IMR-90 (cell line): ENCODE measurements at regions not wholly inside any gene's neighbourhood (a gene's known extent, or its start where the extent isn't known, plus 50 kb on each side); places are given as distances from the start of the nearest gene placed in this dataset.

Source experiments
- ATAC-seq: fragments of 200-7000 bp; cut with Tn5 transposase; 2 replicates; pipeline ENCODE4 v1.9.1; 2020; ENCODE audit warnings: low read depth, mild to moderate bottlenecking, moderate library complexity
- BruUV-seq: library from RNA; stranded (reverse); fragments of 400-500 nt; replicated peaks from 2 replicates; lab custom pipeline; 2021; lab: Mats Ljungman, UMichigan
- CTCF ChIA-PET: fragments of 300-600 bp; formaldehyde crosslinking; extraction: SDS; loops from one replicate; lab custom pipeline; 2021; ENCODE audit warnings: antibody characterized with exemption; lab: Yijun Ruan, JAX
- POLR2A ChIA-PET: fragments of 300-600 bp; sonication (Branson Sonifier 250); formaldehyde crosslinking; loops from one replicate; lab custom pipeline; 2022; ENCODE audit warnings: antibody characterized with exemption; ENCODE audit not compliant: unreplicated experiment; lab: Charles Lee
- DNase-seq: peaks from one replicate; pipeline ENCODE4 v3.0.0; 2013
- H2AFZ ChIP-seq: replicated peaks from 2 replicates; pipeline ENCODE3; 2013; ENCODE audit warnings: low read length, mild to moderate bottlenecking; ENCODE audit not compliant: poor library complexity
- H2AK5ac ChIP-seq: 2 replicates; pipeline ENCODE4 v1.6.1; 2013; ENCODE audit warnings: low read depth, low read length, inconsistent platforms
- H2AK9ac ChIP-seq: replicated peaks from 2 replicates; pipeline ENCODE3; 2013; ENCODE audit warnings: mild to moderate bottlenecking, low read depth, low read length, moderate library complexity; ENCODE audit not compliant: poor library complexity
- H2BK120ac ChIP-seq: 2 replicates; pipeline ENCODE4 v1.6.1; 2013; ENCODE audit warnings: low read depth, low read length, inconsistent platforms
- H2BK15ac ChIP-seq: 3 replicates; pipeline ENCODE4 v1.6.1; 2013; ENCODE audit warnings: low read depth, low read length, inconsistent platforms
- H2BK20ac ChIP-seq: 2 replicates; pipeline ENCODE4 v1.6.1; 2013; ENCODE audit warnings: low read depth, mild to moderate bottlenecking, inconsistent platforms, low read length, moderate library complexity
- H2BK5ac ChIP-seq: 2 replicates; pipeline ENCODE4 v1.6.1; 2013; ENCODE audit warnings: mild to moderate bottlenecking, low read depth, low read length, inconsistent platforms; ENCODE audit not compliant: poor library complexity, severe bottlenecking
- H3K14ac ChIP-seq: replicated peaks from 2 replicates; pipeline ENCODE4 v1.6.1; 2013; ENCODE audit warnings: low read depth, low read length, inconsistent platforms
- H3K18ac ChIP-seq: 2 replicates; pipeline ENCODE4 v1.6.1; 2013; ENCODE audit warnings: low read depth, low read length, control low read depth
- H3K23ac ChIP-seq: 2 replicates; pipeline ENCODE4 v1.6.1; 2013; ENCODE audit warnings: low read depth, low read length, inconsistent platforms
- H3K27ac ChIP-seq: 2 replicates; pipeline ENCODE4 v1.5.1; 2013; ENCODE audit warnings: mild to moderate bottlenecking, control low read depth, low read length; ENCODE audit not compliant: insufficient read depth
- H3K27me3 ChIP-seq: 2 replicates; pipeline ENCODE4 v1.6.1; 2013; ENCODE audit warnings: low read length; ENCODE audit not compliant: control insufficient read depth, insufficient read depth
- H3K36me3 ChIP-seq: 2 replicates; pipeline ENCODE4 v1.6.1; 2013; ENCODE audit warnings: low read length, mixed read lengths; ENCODE audit not compliant: control insufficient read depth, insufficient read depth
- H3K4ac ChIP-seq: 2 replicates; pipeline ENCODE4 v1.6.1; 2013; ENCODE audit warnings: low read depth, low read length, inconsistent platforms
- H3K4me1 ChIP-seq: 2 replicates; pipeline ENCODE4 v1.6.1; 2013; ENCODE audit warnings: low read length, mixed read lengths; ENCODE audit not compliant: control insufficient read depth, insufficient read depth
- H3K4me2 ChIP-seq: 2 replicates; pipeline ENCODE4 v1.6.1; 2013; ENCODE audit warnings: low read depth, mild to moderate bottlenecking, control low read depth, low read length, moderate library complexity
- H3K4me3 ChIP-seq: 2 replicates; pipeline ENCODE4 v1.5.1; 2013; ENCODE audit warnings: low read depth, mild to moderate bottlenecking, control low read depth, low read length, moderate library complexity; ENCODE audit not compliant: insufficient read depth
- H3K56ac ChIP-seq: 2 replicates; pipeline ENCODE4 v1.6.1; 2013; ENCODE audit warnings: low read length, inconsistent platforms; ENCODE audit not compliant: insufficient read depth; ENCODE audit errors: extremely low read depth
- H3K79me1 ChIP-seq, 2 experiments: 2 replicates each; pipeline ENCODE4 v1.6.1; 2013; ENCODE audit warnings: low read length in 2 of 2, inconsistent platforms in 1 of 2, low read depth in 1 of 2
- H3K9ac ChIP-seq: 2 replicates; pipeline ENCODE4 v1.6.1; 2013; ENCODE audit warnings: low read depth, low read length, control low read depth
- H3K9me1 ChIP-seq: 2 replicates; pipeline ENCODE4 v1.6.1; 2013; ENCODE audit warnings: low read length, inconsistent platforms; ENCODE audit not compliant: insufficient read depth
- H3K9me3 ChIP-seq: 2 replicates; pipeline ENCODE4 v1.6.1; 2013; ENCODE audit warnings: low read length; ENCODE audit not compliant: control insufficient read depth, insufficient read depth
- H4K20me1 ChIP-seq: 2 replicates; pipeline ENCODE4 v1.6.1; 2013; ENCODE audit warnings: low read length, inconsistent platforms; ENCODE audit not compliant: insufficient read depth
- H4K5ac ChIP-seq: 2 replicates; pipeline ENCODE4 v1.6.1; 2013; ENCODE audit warnings: mild to moderate bottlenecking, low read depth, low read length, control low read depth
- H4K8ac ChIP-seq, 2 experiments: 2 replicates each; pipeline ENCODE4 v1.6.1; 2013; ENCODE audit warnings: low read depth in 2 of 2, low read length in 2 of 2, control low read depth in 1 of 2, inconsistent platforms in 1 of 2
- H4K91ac ChIP-seq: 2 replicates; pipeline ENCODE4 v1.6.1; 2013; ENCODE audit warnings: low read depth, low read length, inconsistent platforms; ENCODE audit not compliant: insufficient read depth
- CHD1 ChIP-seq: IDR thresholded peaks from 2 replicates; pipeline ENCODE4 v1.6.1; 2012; ENCODE audit warnings: low read depth, low read length, improper control_type of control experiment
- WGBS, 2 experiments: methylation state at CpG; one replicate each; pipeline versions ENCODE4 v1.1.5 to v1.1.7; 2013; ENCODE audit warnings: missing lambda C conversion rate in 2 of 2; ENCODE audit not compliant: insufficient read length in 1 of 2; ENCODE audit errors: extremely low coverage in 2 of 2; 5-methylcytosine and 5-hydroxymethylcytosine counted together
- dilution Hi-C: fragments of 300-500 bp; cut with HindIII; formaldehyde crosslinking; loops from one replicate; pipeline ENCODE4 v1.14.3; 2018; ENCODE audit warnings: low sequenced_read_pairs; ENCODE audit not compliant: unreplicated experiment
- in situ Hi-C: fragments of 300-500 bp; cut with MboI; formaldehyde crosslinking; loops from 3 replicates; pipeline ENCODE4 v1.14.3; 2019; ENCODE audit warnings: low sequenced_read_pairs, inconsistent platforms, mixed read lengths
- intact Hi-C: fragments of 100-400 bp; cut with micrococcal nuclease; formaldehyde crosslinking; loops from 2 replicates; pipeline ENCODE4 v1.10.0; 2022

DNA sequence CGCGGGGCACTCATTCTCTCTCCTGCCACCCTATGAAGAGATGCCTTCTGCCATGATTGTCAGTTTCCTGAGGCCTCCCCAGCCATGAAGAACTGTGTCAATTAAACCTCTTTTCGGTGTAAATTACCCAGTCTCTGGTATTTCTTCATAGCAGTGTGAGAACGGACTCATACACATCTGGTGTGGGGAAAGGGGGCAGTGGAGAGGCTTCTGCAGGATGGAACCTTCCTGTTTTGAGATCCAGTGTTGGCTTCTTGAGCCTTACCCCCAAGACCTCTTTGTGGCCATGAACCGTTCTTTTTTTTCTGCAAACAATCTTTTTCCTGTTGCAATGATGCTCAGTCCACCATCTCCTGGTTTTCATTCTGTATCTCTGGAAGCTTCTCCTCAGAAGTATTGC, 248.4 kb downstream of the PRDM2 start:
- Histone ChIP-seq H3K23ac (no peak overlapping the region), H3K4me2 (no peak overlapping the region), H2BK5ac (no peak overlapping the region), H4K8ac (no peak overlapping the region), H4K91ac (no peak overlapping the region), H3K4ac (no peak overlapping the region), H3K56ac (no peak overlapping the region), H3K14ac (no peak overlapping the region), H3K79me1 (no peaks in the 10 kb centered on the region), H3K27ac (no peak overlapping the region), H3K36me3 (no peaks in the 10 kb centered on the region), H2AK5ac (no peak overlapping the region), H2BK120ac (no peak overlapping the region), H3K18ac (no peak overlapping the region), H3K4me3 (no peak overlapping the region), H3K4me1 (no peaks in the 10 kb centered on the region), H3K9ac (no peak overlapping the region), H2BK20ac (no peak overlapping the region), H3K9me1 (no peaks in the 10 kb centered on the region), H4K5ac (no peak overlapping the region), H2BK15ac (no peak overlapping the region), H3K9me3 (peaks cover 16% of the 10 kb centered on the region), H2AFZ (no peak overlapping the region), H3K27me3 (no peaks in the 10 kb centered on the region), H4K20me1 (no peaks in the 10 kb centered on the region), H2AK9ac (no peak overlapping the region)
- WGBS, 2 experiments, result no CpG with 5 or more reads among the region's 5 CpGs
- no peak for DNase-seq
- intact Hi-C loops, result no loop called here
- in situ Hi-C loops, result no loop called here
- ChIA-PET POLR2A (no interaction called here), CTCF (no interaction called here)
- dilution Hi-C loops, result no loop called here
- no TSS peak for BruUV-seq
- ATAC-seq, result no peak
- no peak for TF ChIP-seq CHD1
